NCI-H2227 (cell line): ENCODE measurements at regions not wholly inside any gene's neighbourhood (a gene's known extent, or its start where the extent isn't known, plus 50 kb on each side); places are given as distances from the start of the nearest gene placed in this dataset.

Experiments used
- DNase-seq: peaks from one replicate; lab custom pipeline; 2025; ENCODE audit not compliant: unreplicated experiment; lab: John Stamatoyannopoulos, UW

GRCh38 chr4:110878413-110878812 is 255.5 kb upstream of the PITX2 start:
- DNase-seq = no peak

- no peak for DNase-seq
These were observed 256.1 kb upstream of the PITX2 start for GRCh38 chr4:110878956-110879355.

DNA sequence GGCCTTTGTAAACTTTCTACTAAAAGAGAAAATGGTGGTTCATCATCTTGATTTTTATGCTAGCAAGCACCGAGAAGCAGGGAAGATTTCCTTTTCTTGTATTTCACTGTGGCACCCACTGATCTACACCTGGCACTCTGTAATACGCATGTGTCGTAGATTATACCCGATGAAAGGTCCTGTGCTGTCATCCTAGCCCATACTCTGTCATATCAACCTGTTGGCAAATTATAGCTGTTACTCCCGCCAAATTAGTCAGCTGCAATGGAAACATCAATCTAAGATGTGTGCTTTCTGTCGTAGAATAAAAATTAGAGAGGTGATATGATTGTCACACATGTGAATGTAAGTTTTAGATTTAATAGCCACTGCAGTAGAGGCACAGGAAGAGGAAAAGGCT is 263.4 kb upstream of the PITX2 start:
- no peak for DNase-seq

DNA sequence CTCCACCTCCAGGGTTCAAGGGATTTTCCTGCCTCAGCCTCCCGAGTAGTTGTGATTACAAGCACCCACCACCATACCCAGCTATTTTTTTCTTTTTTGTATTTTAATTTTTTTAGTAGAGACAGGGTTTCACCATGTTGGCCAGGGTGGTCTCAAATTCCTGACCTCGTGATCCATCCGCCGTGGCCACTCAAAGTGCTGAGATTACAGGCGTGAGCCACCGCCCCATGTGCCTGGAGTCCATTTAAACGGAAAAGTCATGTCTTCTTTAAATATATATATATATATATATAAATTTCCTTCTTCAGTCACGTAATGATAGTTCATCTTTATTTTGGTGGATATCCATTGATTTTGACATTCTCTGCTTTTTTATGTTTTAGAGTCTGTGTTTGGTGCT is 264.0 kb upstream of the PITX2 start:
- DNase-seq = no peak

GRCh38 chr4:110897784-110898183 is 274.9 kb upstream of the PITX2 start:
- DNase-seq = no peak

GRCh38 chr4:110898290-110898689 is 275.4 kb upstream of the PITX2 start:
- no peak for DNase-seq

DNA sequence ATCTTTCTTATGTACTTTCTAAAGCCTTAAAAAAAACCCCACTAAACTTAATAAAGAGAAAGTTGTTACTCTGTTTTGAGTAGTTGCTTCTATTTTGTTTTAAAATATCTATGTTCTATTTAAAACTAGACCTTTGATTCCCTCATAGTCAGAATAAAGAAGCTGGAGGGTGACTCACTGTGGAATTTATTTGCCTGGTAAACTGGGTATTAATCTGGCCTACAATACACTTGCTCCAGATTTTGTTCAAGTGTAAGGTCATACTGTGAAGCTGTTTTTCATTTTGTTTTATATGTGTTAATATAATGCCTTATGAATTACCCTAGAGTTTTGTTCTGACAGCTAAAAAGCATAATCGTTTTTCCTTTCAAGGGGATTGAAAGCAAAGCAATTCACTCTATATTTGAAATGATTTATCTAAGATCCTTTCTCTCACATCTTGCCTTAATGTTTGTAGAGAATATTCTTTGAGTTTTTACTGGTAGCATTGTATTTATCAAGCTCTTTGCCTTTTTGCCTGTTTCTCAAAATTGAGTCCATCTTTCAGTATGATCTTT is 277.4 kb upstream of the PITX2 start:
- DNase-seq = no peak

DNA sequence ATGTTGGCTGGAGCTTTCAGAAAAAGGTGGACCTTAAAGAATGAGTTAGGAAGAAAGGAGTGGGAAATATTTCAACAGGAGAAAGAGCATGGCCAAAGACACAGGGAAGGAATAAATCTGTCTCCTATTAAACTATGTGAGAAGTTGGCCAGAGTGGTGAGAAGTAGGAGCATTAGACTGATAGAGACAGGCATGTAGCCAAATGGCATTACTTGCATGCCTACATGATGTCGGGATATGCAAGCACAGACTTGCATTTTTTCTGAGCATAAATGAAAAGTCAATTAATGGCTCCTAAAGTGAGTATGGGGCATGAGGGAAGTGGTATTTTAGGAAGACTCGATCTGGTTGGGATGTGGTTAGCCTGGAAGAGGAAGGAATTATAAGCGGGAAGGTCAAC is 279.6 kb upstream of the PITX2 start:
- no peak for DNase-seq

- DNase-seq = no peak
These were observed 281.7 kb upstream of the PITX2 start for GRCh38 chr4:110904435-110905065.

DNA sequence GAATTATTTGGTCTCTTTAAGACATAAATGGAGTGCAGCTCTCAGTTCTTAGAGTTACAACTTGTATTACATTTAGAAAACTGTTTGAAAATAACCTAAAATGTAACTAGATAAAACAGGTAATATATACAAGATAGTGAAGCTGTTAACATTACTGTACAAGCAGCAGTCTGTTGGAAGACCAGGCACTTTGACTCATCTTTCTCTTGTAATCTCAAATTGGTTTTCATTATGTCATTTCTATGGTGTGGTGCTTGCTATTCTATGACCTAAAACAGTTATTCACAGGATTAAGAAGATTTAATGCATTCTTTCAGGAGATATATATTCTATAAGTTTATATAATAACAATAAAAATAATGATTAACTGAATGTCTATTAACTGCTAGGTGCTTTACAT is 282.5 kb upstream of the PITX2 start:
- DNase-seq = no peak

- no peak for DNase-seq
These were observed 285.0 kb upstream of the PITX2 start for GRCh38 chr4:110907801-110908313.

GRCh38 chr4:110914791-110915190 is 291.9 kb upstream of the PITX2 start:
- no peak for DNase-seq

GRCh38 chr4:110915301-110915700 is 292.4 kb upstream of the PITX2 start:
- no peak for DNase-seq

- no peak for DNase-seq
These were observed 293.6 kb upstream of the PITX2 start for GRCh38 chr4:110916505-110916904.

DNA sequence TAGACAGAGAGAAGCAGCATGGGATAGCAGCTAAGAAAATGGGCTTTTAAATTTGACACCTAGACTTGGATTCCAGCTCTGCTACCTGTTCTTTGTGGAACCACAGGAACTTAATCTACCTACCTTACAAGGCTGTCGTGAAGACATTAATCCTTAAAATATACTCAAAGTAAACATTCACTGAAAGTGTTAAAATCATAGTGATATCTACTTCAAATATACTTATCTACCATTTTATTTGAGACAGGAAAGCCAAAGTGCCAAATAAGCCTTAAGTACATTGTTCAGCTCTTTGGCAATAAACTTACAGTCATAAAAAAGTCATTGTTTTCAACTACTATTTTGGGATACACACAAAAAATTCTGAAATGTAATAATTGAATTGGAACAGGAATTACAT is 295.0 kb upstream of the PITX2 start:
- DNase-seq = no peak

DNA sequence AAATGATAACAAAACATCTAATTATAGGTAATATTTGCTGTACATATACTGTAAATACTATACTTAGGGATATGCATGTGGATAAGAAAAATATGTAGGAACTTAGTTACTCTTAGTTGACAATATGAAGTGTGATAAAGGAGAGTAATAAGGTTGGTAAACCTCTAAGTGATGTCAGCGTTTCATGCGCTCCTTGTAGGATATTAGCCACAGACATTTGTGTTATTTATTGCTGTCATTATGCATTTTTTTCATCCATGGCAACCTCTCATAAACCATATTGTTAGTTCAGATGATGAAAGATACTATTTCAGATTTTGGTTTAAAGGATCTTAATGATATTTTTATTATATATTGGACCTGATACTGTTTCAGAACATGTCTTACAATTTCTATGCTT is 298.1 kb upstream of the PITX2 start:
- no peak for DNase-seq

DNA sequence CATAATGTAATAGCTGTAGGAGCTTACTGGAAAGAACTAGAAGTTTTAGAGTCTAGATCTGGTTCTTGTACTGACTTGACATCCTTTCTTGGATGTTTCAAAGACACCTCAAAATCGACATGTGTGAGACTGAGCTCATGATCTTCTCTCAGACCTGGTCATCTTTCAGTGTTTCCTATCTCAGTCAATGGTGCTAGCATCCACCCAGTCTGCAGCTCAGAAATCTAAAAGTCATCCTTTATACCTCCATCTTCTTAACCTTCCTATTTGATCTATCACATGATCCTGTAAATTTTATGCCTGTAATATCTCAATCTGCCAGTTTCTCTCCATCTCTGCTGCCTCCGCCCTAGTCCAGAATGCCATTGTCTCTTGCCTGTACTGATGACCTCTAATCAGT is 301.9 kb upstream of the PITX2 start:
- no peak for DNase-seq

DNA sequence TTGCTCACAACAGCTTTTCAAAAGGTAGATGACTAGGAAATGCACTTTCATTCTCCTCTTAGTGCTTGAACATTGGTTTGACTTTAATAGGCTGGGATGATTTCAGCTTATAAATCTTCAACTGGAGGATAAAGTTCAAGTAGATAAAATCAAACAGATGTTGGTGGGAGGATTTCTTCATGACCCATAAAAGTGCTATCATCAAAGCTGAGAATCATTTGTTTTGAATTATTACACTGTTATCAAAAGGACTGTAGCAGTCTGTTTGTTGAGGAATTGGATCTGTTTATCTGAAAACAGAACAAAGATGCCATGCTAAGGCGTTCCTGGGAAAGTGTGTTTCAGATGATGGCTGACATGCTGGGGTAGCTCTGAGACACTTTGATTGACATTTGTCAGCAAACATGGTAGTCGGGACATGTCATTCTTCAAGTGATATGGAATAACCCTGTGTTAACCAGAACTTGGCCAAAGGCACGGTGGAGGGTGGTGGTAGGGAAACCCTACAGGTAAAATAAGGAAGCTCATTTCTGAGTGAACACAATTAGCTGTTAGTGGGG is 304.0 kb upstream of the PITX2 start:
- DNase-seq = no peak

DNA sequence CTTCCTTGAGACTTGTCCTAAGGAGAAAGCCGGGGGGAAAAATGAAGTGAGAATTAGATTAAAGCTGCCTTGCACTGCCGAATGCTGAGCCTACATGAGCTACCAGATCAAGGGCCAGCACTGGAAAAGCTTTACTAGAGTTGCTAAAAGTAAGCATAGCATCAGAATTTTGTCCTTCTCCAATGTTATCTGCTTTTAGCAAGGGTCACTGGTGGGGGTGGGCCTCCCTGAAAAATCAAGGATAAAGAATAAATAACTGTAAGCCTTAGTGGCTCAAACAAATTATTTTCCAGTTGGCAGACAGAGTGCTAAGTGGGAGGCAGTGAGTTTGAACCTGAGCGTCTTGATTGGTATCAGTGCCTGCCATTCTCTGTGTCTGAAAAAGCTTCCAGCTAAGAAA is 310.5 kb upstream of the PITX2 start:
- no peak for DNase-seq

GRCh38 chr4:110944501-110944900 is 321.6 kb upstream of the PITX2 start:
- DNase-seq = no peak

DNA sequence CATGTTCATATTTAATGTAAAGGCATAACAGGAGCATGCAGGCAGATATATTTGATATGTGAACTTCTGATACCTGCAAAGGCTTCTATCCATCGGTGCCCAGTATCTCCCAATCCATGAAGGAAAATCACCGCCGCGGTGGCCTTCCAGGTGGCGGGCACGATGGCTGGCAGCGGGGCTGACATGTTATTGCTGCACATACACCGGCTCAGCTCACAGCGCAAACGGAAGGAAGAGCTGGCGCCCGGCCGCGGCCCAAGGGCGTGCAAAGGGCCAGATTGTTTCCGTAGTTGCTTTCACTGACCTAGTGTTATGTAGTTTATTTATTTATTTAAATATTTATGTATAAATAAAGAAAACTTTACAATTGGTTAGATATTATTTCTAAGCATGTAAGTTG is 322.7 kb upstream of the PITX2 start:
- DNase-seq = no peak

DNA sequence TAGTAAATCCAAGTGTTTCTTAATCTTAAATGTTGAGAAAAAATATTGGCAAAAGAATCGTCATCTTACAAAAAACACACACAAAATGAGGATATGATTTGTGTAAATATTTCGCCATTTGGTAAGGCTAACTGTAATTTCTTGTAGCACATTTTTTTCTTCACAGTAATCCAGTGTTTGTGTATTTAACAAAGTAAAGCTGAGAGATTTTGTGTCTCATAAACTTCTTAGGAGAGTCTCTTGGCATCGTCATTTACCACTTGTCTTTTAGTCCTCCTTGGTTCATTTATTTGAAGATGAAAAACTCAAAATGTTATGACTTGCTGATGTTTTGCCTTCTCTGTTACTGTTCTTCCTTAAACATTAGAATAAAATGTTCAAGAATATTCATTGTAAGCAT is 326.7 kb upstream of the PITX2 start:
- DNase-seq = no peak

DNA sequence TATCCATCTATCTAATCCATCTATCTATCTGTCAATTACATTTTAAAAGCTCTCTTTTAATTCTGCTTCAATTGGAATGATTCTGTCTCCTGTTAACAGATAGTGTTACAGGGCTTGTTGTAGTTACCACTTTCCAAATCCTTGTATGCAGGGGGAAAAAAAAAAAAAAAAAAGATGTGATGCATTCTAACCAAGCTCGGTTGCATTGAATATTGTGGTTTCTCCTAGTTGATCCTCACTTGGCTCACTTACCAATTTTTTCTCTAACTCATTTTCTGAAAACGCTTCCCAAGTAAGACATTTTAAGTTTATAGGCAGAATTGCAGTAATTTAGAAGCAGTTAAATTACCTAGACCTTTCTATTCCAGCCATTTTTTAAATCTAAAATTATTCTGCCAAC is 327.9 kb upstream of the PITX2 start:
- no peak for DNase-seq
